NCI-H524 (cell line): ENCODE measurements at regions not wholly inside any gene's neighbourhood (a gene's known extent, or its start where the extent isn't known, plus 50 kb on each side); places are given as distances from the start of the nearest gene placed in this dataset.
A peak's percentile ranks its signal among the peaks of the same experiment; 100 is the strongest.
"Not testable (repeated sequence)": the region's sequence is repeated elsewhere in the genome, so short reads cannot be mapped to it uniquely, and the experiment has no call there.

Experiments
- DNase-seq, 2 experiments: peaks; one replicate each; lab custom pipeline; 2025; lab: John Stamatoyannopoulos, UW

DNA sequence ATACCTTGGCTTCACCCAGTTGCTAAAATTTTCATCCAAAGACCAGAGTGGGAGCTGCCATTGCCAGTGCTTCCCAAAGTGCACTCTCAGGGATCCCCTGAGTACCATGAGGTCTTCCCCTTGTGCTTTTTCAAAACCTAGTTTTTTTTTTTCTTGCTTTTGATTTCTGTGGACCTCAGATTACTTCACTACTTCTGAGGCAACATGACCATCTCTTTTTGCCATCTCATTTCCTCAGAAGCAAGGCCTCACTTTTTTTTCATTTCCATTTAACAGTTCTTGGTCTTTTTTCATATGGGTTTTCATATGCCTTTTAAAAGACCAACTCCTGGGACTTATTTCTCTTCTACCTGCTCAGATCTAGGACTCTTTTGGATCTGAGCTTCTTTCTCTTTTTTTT, 64.1 kb upstream of the MMS22L start:
- DNase-seq = no peak

DNA sequence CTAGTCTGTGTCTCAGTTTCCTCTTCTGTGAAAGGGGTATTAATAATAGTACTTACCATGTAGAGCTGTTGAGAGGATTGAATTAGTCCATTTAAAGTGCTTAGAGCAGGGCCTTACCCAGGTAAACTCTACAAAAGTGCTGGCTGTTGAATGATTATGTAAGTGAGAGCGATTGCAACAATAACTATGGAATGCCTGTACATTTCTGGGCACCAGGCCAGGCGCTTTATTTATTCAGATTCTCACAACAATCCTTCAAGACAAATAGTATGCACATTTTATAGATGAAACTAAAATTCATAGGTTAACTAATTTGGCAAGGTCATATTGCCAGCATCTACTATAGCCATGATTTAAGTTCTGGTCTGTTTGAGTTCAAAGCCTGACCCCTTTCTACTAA, 78.3 kb upstream of the MMS22L start:
- DNase-seq = no peak

DNA sequence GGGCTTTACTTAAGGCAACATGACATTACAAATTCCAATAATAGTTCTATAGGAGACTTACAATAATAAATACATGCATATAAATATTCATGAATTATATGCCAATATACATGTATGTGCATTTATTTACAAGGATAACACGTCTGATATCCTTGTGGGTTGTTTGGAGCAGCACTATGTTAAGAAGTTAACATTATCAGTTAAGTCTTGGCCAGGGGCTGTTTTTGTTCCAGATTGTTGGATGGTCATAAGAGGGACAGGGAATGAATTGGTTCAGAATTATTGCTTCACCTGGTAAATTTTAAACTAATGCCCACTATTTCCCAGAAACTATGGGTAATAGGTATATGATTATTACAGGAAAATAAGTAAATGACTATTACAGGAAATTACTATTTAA, 81.3 kb upstream of the MMS22L start:
- DNase-seq = no peak

DNA sequence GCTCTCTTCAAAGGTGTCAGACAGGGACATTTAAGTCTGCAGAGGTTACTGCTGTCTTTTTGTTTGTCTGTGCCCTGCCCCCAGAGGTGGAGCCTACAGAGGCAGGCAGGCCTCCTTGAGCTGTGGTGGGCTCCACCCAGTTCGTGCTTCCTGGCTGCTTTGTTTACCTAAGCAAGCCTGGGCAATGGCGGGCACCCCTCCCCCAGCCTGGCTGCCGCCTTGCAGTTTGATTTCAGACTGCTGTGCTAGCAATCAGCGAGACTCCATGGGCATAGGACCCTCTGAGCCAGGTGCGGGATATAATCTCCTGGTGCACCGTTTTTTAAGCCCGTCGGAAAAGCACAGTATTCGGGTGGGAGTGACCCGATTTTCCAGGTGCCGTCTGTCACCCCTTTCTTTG, 99.1 kb upstream of the MMS22L start:
- not testable (repeated sequence) for DNase-seq

DNA sequence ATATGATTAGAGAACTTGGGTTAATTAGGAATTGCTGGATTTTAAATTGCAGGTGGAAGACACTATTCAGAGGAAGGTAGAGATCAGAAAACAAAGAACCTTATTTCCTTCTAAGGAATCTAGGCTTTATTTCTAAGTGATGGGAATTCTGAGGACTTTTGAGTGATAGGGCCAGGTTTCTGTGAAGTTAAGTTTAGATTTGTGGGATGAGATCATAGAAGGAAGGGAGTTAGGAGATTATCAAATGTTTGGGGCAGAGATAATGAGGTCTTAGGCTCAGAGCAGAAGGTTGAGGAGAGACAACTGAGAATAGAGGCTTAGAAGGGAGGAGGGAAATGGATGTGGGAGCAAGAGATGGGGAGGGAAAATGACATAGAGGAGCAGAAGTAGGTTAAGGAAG, 109.7 kb upstream of the MMS22L start:
- no peak for DNase-seq

DNA sequence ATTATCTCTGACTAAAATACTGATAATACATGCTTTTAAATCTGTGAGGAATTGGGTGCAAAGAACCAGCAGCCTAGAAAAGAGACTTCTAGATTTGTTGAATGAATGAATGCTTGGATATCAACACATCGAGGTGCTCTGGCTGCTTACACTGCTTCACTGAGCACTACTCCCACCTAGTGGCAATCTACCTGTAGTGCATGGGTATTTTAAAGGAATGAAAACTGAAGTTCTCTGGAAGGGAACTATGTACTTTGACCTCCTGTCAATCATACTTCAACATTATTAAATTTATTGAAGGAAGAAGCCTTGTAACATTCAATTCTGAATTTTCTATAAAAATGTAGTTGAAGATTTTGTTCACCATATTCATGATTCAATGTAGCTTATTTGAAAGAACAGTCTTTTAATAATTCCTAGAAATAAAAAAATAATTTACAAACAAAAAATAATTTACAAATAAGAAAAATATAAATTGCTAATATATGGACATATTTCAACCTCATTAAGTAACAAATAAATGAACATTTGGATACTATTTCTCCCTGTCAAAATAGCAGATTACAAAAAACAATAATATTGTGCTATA, 111.2 kb upstream of the MMS22L start:
- peak; percentile 38 to 55 for DNase-seq

DNA sequence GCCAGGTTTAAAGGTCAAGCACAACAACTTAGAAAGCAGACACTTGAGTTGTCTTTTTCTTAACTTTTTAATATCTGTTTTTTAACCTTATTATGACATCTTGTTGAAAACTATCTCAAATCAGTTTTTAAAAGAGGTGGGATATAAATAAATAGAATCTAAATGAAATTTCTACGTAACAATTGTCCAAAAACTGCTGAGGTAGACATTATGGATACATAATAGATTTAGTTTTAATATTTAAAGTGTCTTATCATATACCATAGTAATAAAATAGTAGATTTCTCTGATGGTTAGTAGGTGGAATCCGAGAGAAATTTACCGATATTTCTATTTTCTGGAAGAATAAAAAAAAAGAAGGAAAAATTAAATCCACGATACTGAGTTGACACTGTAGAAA, 113.9 kb upstream of the MMS22L start:
- no peak for DNase-seq

DNA sequence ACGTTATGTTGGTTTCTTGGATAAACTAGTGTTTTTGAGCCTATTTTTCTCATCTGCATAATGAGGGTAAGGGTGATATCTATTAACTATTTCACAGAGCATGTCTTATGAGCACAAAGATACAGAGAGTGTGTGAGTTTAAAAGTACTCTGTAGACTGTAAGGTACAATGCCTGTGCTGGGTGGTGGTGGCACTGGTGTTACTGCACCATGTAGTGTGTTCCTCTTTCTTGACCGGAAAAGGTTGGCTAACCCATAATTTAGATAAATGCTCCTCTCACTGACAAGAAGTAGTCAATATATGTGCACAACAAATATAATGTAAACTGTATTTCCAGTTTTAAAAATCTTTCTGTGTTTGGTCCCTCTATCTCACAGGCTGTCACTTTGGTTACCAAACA, 116.2 kb upstream of the MMS22L start:
- no peak for DNase-seq

DNA sequence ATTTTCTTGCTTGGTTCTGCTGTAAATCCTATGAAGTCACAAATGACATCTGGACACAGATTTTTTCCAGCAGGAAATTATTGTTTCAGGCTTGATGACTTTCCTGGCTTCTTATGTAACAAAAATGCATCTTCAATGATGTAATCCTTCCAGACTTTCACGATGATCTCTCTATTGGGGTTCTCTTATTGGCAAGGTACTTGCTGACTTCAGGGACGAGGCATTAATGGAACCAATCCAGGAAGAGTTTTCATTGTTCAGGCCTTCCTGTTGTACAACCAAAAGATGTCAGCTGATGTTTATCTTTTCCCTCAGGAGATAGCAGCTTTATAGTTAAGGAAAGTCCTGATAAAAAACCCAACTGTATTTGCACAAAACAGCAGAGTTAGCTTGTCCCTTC, 118.5 kb upstream of the MMS22L start:
- DNase-seq = peak; percentile 3 to 60

DNA sequence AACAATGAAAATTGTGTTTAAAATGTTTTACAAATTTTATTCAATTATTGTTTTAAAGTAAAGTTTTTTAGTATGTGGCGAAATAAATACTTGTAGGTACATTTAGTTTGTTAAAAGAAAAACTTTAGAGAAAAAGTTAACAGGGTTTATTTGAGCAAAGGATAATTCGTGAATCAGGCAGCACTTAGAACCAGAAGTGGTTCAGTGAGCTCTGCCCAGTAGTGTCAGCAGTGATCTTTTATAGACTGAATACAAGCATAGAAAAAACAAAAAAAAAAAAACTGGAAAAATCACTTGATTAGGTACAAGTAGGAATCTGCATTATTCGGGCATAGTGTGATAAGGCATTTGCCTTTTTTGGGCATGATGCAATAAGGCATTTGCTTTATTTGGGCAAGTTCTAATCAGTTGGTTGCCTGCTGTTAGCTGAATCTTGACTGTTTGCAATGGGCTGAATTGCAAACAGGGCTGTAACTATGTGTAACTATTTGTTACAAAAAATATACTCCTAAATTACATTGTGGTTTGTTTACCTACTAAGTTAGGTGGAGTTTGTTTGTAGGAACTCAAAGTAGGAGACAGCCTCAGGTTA, 122.9 kb upstream of the MMS22L start:
- no peak for DNase-seq

DNA sequence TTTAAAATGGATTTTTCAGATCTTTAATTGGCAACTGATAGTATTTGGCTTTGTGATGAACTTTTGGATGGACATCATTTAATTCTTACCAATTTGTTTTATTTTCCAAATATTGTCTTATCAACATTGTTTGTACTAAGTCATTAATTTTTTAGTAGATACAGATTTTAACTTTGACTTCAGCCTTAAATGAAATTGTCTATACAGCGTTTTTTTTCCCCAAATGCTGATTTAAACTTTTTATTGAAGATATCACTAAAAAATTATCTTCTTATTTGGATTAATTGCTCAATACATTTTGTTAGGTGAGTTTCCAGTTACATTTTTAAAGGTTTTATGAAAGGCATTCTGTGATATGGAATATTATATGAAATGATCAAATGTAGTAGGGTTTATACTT, 123.6 kb upstream of the MMS22L start:
- DNase-seq = no peak

DNA sequence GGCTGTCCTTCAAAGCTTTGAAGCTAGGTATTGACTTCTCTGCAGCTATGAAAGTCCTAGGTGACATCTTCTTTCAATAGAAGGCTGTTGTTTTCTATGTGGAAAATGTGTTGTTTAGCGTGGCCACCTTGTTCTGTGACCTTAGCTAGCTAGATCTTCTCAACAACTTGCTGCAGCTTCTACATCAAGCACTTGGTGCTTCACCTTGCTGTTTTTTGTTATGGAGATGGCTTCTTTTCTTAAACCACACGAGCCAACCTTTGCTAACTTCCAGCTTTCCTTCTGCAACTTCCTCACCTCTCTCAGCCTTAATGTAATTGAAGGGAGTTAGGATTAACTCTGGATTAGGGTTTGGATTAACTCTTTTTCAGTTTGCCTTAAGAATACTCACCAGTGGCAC, 128.6 kb upstream of the MMS22L start:
- DNase-seq = no peak

DNA sequence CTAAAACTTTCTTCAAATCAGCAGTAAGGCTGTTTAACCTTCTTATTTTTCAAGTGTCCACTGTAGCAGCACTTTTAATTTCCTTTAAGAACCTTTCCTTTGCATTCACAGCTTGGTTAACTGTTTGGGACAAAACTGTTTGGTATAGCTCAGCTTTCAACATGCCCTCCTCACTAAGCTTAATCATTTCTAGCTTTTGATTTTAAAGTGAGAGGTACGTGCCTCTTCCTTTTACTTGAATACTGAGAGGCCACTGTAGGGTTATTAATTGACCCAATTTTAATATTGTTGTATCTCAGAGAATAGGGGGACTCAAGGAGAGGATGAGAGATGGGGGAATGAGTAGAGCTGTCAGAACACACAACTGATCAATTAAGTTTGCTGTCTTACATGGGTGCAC, 129.5 kb upstream of the MMS22L start:
- no peak for DNase-seq

DNA sequence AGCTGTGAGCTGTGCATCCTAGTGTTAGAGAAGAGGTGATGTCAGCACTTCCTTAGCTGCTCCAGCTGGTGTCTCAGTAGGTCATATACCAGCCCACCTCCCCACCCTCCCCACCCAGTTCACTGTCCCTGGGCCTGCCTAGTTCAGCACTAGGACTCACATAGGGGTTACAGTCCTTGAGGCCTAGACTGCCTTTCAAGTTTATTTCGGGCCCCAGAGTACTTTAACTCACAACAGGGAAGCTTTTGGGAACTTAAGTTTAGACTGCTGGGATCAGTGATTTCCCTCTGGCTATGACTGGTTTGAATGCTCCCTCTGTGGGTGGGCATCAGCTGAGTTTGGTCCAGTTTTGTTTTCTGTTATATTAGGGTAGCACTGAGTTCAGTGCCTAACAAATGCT, 139.2 kb upstream of the MMS22L start:
- no peak for DNase-seq

DNA sequence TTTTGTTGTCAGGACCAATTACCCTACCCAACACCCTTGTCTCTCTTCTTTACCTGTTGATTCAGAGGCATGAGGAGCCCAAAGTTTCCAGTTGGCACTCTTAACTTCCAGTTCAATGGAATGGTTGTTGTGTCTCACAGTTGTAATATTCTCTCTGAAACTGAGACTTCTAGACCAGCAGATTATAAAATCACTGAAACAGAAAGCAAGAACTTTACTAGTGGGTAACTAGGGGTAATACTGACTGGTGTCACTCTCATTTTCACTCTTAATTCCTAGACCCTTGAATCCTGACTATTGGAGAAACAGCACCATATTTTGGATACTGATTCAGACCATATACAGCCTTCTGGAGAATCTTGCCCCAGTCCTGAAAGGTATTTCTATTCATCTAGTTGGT, 140.2 kb upstream of the MMS22L start:
- no peak for DNase-seq

DNA sequence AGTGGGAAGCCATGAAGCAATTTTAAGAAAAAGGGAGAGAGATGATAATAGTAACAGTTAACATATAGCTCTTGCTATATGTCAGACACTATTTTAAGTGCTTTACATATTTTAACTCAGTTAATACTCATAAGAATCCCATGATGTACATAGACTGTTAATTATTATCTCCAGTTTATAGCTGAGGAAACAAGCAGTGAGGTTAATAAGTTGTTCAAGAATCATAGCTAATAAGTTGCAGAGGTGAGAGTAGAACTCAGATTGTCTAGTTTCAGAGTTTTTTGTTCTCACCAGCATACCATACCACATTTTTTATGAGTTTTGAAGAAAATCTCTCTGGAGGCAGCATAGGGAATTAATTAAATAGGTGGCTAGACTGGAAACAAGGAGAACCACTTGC, 144.6 kb upstream of the MMS22L start:
- no peak for DNase-seq

DNA sequence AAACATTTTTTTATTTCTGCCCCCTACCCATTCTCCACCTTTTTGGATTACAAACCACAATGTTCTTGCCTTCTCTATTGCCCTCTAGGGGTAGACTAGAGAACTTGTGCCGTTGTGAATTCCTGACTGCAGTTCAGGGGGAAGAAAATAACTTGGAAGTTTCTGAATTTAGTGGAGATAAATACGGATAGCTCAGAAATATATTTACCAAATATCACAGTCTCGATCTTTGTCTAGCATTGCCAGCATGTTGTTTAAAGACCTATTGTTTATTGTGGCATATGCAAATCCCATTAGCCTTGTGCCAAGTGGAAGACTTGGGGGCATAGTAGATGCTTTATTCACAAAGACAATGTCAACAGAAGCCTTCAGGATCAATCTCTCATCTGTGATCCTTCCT, 154.1 kb upstream of the MMS22L start:
- DNase-seq = peak in 1 of 2 experiments; percentile 56

DNA sequence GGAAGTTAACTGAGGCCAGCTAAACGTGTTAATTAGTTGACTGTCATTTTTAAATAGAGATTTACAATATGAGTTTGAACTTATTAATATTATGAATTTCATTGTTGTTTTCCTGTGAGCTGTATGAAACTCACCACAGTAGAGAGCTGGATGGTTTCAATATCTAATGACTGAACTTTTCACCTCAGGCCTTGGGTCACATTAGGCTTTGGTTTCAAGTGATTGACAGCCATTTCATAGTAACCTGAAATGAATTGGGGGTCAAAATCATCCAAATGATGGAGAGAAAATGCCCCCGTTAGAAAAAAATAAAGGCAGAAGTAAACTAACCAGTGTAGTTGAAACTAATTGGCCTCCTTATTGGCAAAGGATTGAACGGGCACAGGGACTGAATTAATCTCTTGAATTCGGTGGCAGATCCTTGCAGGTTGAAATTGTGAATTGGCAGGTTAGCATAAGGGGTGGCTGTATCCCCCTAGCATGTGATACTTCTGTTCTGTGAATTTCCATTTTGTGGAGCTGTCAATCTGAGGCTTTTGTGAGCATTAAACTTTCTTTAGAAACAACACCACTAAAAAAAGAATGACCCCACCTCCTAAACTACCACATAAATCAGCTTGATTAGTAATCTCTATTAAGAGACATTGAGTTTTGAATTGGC, 155.1 kb upstream of the MMS22L start:
- no peak for DNase-seq

DNA sequence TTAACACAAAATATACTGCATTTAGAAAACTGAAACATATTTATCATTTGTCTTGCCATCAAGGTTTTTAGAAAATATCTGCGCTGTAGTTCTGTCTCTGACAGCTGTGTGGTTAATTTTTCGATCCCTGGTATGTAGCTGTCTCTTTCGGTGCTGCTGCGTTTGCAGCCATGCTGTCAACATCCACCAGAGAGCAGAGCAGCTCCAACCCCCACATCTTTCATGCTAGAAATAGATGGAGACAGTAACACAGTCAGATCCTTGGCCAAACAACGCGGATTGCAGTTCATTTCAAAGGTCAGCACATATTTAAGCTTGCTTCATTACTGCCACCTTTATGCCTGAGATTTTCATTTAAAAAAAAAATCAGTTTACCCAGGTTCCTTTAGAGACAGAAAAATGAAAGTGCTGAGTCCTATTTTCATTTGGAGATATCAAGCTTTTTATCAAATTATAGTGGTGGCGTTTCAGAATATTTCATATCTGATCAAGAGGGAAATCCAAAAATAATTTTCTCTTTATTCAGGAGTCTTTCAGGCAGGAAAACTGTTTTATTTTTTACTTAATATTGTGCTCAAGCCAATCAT, 157.7 kb upstream of the MMS22L start:
- DNase-seq = peak; percentile 46 to 79

DNA sequence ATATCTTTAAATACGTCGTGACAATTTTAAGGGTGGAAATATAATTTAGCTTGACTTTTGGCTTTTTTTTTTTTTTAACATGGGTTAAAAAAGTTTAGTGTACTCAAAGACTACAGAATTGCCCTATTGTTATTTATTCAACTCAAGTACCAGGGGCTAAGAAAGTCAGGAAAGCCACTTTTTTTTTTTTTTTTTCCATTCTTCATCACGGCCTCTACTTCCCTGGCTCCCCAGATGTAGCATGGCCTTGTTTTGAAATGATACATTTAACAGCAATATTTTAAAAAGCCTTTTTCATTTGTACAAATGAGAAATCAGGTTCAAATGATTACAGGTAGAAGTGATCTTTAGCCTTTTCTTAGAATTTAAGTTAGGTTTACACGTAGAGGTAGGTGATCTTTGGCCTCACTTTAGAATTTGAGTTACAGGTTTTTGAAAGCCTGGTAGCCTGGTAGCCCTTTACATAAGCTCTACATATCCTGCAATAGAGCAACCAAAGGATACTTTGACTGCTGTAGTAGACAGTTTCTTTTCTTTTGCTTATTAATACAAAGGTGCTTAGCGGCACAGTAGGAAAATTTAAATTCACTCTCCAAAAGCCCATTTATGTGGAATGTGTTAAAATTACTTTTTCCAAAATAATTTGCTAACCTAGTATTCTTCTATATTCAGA, 160.5 kb upstream of the MMS22L start:
- DNase-seq = no peak

DNA sequence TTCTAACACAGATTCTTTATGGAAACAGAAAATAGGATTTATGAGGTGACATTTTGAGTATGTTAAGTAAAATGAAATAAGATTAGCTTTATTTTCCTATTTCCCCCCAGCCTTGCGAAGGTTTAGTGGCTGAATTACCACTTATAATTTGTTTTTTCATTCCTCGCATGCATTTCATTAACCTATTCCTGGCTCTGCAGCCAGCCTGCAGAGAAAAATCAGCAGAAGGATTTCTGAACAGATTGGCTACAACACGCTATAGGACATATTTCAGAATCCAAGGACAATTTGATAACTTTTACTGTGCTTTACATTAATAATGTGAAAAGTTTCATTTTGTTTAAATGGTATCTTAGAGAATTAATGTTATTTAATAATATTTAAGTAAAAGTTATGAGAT, 162.4 kb upstream of the MMS22L start:
- DNase-seq = no peak

DNA sequence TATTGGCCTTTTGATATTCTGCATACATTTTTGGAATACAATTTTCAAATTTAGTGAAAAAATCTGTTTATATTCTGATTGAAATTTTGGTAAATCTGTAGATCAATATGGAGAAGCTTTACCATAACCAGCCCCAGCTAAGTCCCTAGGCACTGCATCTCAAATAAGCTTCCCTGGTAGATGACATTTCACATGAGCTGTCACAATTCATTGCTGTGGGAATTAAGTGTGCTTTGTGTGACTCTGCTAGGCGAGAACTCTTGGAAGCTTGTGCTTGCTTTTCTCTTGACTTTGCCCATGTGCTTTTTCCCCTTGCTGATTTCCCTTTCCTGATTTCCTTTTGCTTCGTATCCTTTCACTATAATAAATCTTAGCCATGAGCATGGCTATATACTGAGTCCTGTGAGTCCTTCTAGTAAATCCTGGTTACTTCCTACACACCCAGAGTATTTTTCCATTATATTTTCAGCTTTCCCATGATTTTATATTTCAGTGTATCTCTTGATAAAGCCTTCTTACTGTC, 166.5 kb upstream of the MMS22L start:
- DNase-seq = no peak

DNA sequence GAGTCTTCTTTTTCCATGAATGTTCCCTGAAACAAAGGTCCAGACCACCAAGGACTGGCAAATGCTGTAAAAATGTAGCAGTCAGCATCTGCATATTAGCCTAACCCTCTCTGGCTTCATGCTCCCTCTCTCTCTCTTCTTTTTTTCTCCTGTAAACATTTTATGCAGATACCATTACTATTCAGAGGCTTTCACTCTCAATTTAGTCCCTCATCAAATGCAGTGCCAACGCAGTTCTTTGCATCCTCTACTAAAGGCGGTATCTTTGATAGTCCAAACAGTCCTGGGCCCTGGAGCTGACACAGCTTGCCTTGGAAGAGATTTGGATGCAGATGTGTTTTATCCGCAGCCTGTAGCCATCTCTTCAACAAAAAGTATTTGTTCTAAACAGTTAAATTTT, 167.1 kb upstream of the MMS22L start:
- DNase-seq = no peak
